Smooth muscle cell (in vitro differentiated cells): ENCODE measurements at regions not wholly inside any gene's neighbourhood (a gene's known extent, or its start where the extent isn't known, plus 50 kb on each side); places are given as distances from the start of the nearest gene placed in this dataset.

Experiments used
- DNase-seq: peaks from one replicate; lab custom pipeline; 2025; ENCODE audit not compliant: unreplicated experiment; lab: John Stamatoyannopoulos, UW
- H2AFZ ChIP-seq: fragments of 200-600 bp; sonication (generic); 2 replicates; pipeline ENCODE4 v1.6.0; 2016; ENCODE audit warnings: antibody characterized with exemption, low read depth, mild to moderate bottlenecking
- H3F3A ChIP-seq: fragments of 200-600 bp; sonication (generic); 2 replicates; pipeline ENCODE4 v1.6.0; 2017; ENCODE audit warnings: antibody characterized with exemption, low read depth
- H3K27ac ChIP-seq: fragments of 200-600 bp; sonication (generic); 2 replicates; pipeline ENCODE4 v1.5.1; 2016; ENCODE audit warnings: low read depth, mild to moderate bottlenecking
- H3K27me3 ChIP-seq: fragments of 200-600 bp; sonication (generic); 2 replicates; pipeline ENCODE4 v1.6.1; 2016; ENCODE audit warnings: low read depth, mild to moderate bottlenecking
- H3K36me3 ChIP-seq: fragments of 200-600 bp; sonication (generic); 2 replicates; pipeline ENCODE4 v1.5.1; 2016; ENCODE audit warnings: low read depth
- H3K4me1 ChIP-seq: fragments of 200-600 bp; sonication (generic); 2 replicates; pipeline ENCODE4 v1.5.1; 2016; ENCODE audit warnings: low read depth
- H3K4me2 ChIP-seq: fragments of 200-600 bp; sonication (generic); 2 replicates; pipeline ENCODE4 v1.6.0; 2016; ENCODE audit warnings: mild to moderate bottlenecking
- H3K4me3 ChIP-seq: fragments of 200-600 bp; sonication (generic); 2 replicates; pipeline ENCODE4 v1.5.1; 2016; ENCODE audit warnings: mild to moderate bottlenecking
- H3K79me2 ChIP-seq: fragments of 200-600 bp; sonication (generic); 2 replicates; pipeline ENCODE4 v1.6.0; 2016; ENCODE audit warnings: low read depth, mild to moderate bottlenecking
- H3K9ac ChIP-seq: fragments of 200-600 bp; sonication (generic); 2 replicates; pipeline ENCODE4 v1.6.0; 2016; ENCODE audit warnings: low read depth
- H3K9me3 ChIP-seq: fragments of 200-600 bp; sonication (generic); replicated peaks from 2 replicates; pipeline ENCODE4 v1.5.1; 2016; ENCODE audit warnings: low read depth
- H4K20me1 ChIP-seq: fragments of 200-600 bp; sonication (generic); 2 replicates; pipeline ENCODE4 v1.6.0; 2016; ENCODE audit warnings: low read depth
- WGBS: methylation state at CpG from one replicate; pipeline ENCODE4 v1.1.7; 2016; ENCODE audit warnings: low lambda C conversion rate; 5-methylcytosine and 5-hydroxymethylcytosine counted together
- TF ChIP-seq, protein P1 (sequence below): fragments of 200-600 bp; sonication (generic); IDR thresholded peaks from 2 replicates; pipeline ENCODE4 v1.5.1; 2017; ENCODE audit warnings: borderline replicate concordance, mild to moderate bottlenecking, antibody characterized with exemption; ENCODE audit not compliant: insufficient read depth, poor library complexity, severe bottlenecking

DNA sequence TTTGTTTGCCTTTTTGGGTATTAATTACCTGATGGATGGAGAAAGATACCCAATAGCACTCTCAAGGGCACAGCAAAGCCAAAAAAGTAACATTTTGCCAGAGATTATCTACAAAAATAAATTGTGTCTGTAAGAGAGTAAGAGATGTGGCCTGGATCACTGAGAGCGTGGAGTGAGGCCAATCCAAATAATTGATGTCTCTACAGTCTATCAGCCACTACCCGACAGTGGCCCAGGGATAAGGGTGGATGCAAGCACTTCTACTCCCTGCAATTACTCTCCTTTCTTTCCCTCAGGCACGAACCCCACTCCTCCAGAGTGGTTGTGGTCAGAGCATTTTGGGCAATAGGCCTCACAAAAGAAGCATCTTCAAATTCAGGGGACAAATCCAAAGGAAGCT lies 92.3 kb upstream of the ZC3H12C start:
- Histone ChIP-seq H3K36me3 (no peaks in the 10 kb centered on the region), H3K27ac (peak overlapping the region; percentile 96), H3K4me1 (peaks cover 15% of the 10 kb centered on the region), H2AFZ (peak overlapping the region; percentile 36), H3F3A (peaks cover 5% of the 10 kb centered on the region), H3K4me3 (no peak overlapping the region), H3K27me3 (no peaks in the 10 kb centered on the region), H3K9me3 (no peaks in the 10 kb centered on the region), H3K4me2 (peak overlapping the region; percentile 67), H3K79me2 (no peaks in the 10 kb centered on the region), H3K9ac (peak overlapping the region; percentile 77), H4K20me1 (no peaks in the 10 kb centered on the region)
- 51% methylated on average over 3 of the region's 3 CpGs for WGBS
- TF ChIP-seq, protein P1, sequence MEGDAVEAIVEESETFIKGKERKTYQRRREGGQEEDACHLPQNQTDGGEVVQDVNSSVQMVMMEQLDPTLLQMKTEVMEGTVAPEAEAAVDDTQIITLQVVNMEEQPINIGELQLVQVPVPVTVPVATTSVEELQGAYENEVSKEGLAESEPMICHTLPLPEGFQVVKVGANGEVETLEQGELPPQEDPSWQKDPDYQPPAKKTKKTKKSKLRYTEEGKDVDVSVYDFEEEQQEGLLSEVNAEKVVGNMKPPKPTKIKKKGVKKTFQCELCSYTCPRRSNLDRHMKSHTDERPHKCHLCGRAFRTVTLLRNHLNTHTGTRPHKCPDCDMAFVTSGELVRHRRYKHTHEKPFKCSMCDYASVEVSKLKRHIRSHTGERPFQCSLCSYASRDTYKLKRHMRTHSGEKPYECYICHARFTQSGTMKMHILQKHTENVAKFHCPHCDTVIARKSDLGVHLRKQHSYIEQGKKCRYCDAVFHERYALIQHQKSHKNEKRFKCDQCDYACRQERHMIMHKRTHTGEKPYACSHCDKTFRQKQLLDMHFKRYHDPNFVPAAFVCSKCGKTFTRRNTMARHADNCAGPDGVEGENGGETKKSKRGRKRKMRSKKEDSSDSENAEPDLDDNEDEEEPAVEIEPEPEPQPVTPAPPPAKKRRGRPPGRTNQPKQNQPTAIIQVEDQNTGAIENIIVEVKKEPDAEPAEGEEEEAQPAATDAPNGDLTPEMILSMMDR = no peak
- no peak for DNase-seq

DNA sequence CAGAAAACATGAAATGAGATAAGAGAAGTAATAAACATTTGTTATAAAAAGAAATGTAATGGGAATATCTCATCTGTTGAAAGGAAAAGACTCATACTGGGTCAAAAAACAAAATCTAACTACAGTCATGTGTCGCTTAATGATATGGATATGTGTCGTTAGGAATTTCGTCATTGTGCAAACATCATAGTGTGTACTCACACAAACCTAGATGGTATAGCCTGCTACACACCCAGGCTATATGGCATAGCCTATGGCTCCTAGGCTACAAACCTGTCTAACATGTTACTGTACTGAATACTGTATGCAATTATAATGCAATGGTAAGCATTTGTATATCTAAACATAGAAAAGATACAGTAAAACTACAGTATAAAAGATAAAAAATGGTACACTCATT lies 89.8 kb upstream of the ZC3H12C start:
- Histone ChIP-seq H4K20me1 (no peaks in the 10 kb centered on the region), H3K36me3 (no peaks in the 10 kb centered on the region), H2AFZ (no peak overlapping the region), H3K4me2 (no peak overlapping the region), H3K27me3 (no peaks in the 10 kb centered on the region), H3K9me3 (no peaks in the 10 kb centered on the region), H3K4me3 (no peak overlapping the region), H3K79me2 (no peaks in the 10 kb centered on the region), H3K4me1 (peaks cover 15% of the 10 kb centered on the region), H3K27ac (no peak overlapping the region), H3F3A (peaks cover 5% of the 10 kb centered on the region), H3K9ac (no peak overlapping the region)
- TF ChIP-seq, protein P1 = no peak
- WGBS = 91% methylated on average over 3 of the region's 3 CpGs
- DNase-seq = no peak

DNA sequence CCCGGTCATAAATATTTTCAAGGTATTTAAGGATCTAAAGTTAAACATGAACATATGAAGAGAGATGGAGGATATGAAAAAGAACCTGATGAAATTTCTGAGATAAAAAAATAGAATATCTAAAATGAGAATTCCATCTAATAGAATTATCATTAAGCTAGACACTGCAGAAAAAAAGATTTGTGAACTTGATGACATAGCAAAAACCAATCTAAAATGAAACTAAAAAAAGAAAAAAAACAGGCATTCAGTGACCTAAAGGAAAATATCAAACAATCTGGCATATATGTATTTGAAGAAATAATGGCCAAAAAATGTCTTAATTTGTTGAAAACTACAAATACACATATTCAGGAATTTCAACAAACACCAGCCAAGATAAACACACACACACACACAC lies 81.6 kb upstream of the ZC3H12C start:
- no peaks in the 10 kb centered on the region for H4K20me1 ChIP-seq
- no peak overlapping the region for H3K4me2 ChIP-seq
- no peak for DNase-seq
- TF ChIP-seq, protein P1 = no peak
- H3F3A ChIP-seq = no peaks in the 10 kb centered on the region
- H3K79me2 ChIP-seq = no peaks in the 10 kb centered on the region
- H3K9me3 ChIP-seq = no peaks in the 10 kb centered on the region
- peaks cover 5% of the 10 kb centered on the region for H3K4me1 ChIP-seq
- H3K9ac ChIP-seq = no peak overlapping the region
- 92% methylated on average over 1 of the region's 1 CpG for WGBS
- H3K27me3 ChIP-seq = no peaks in the 10 kb centered on the region
- H3K4me3 ChIP-seq = no peak overlapping the region
- H3K27ac ChIP-seq = no peak overlapping the region
- H2AFZ ChIP-seq = no peak overlapping the region
- H3K36me3 ChIP-seq = no peaks in the 10 kb centered on the region

DNA sequence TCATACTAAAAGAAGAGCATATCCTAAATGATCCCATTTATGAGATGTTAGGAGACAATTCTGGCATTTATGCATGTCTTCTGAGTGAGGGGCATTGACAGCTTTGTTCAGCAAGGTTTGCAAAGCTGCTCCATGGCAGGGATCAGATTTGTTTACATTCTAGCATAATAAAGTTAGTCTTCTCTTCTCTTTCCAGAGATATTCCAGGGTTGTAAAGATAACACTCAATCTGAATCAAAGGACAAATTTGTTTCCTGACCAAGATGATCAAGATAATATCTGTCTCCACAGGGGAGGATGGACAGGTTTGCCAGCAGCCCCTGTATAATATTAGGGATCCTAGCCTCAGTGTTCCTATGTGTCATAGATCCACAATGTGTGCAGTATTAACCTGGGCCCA lies 77.5 kb upstream of the ZC3H12C start:
- H3F3A ChIP-seq = no peaks in the 10 kb centered on the region
- no peak overlapping the region for H2AFZ ChIP-seq
- no peak overlapping the region for H3K27ac ChIP-seq
- H3K4me2 ChIP-seq = no peak overlapping the region
- no peaks in the 10 kb centered on the region for H3K9me3 ChIP-seq
- no peaks in the 10 kb centered on the region for H3K36me3 ChIP-seq
- H3K27me3 ChIP-seq = no peaks in the 10 kb centered on the region
- H3K9ac ChIP-seq = no peak overlapping the region
- H3K4me3 ChIP-seq = no peak overlapping the region
- H4K20me1 ChIP-seq = no peaks in the 10 kb centered on the region
- H3K4me1 ChIP-seq = no peaks in the 10 kb centered on the region
- no peaks in the 10 kb centered on the region for H3K79me2 ChIP-seq
- DNase-seq = no peak
- TF ChIP-seq, protein P1 = no peak
